ENCODE measurements at regions not wholly inside any gene's neighbourhood (a gene's known extent, or its start where the extent isn't known, plus 50 kb on each side); places are given as distances from the start of the nearest gene placed in this dataset.

DNA sequence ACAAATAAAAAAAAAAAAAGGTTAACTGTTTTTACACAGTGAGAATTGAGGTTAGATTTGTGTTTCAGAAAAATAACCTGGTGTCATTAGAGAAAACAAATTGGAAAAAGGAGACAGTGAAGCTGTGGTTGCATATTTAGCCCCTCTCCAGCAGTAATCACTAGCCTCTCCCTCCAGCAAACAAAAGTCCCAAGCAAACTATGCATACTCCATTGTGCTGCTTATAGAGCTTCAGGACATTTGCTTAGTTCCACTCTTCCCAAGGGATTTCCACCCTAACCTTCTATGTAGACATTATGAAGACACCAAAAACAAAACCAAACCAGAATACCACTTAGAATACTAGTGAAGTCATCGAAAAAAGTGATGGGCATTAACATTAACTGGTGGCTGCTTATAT is 534.2 kb upstream of the CDH2 start (continued):
- TF ChIP-seq, protein P1, sequence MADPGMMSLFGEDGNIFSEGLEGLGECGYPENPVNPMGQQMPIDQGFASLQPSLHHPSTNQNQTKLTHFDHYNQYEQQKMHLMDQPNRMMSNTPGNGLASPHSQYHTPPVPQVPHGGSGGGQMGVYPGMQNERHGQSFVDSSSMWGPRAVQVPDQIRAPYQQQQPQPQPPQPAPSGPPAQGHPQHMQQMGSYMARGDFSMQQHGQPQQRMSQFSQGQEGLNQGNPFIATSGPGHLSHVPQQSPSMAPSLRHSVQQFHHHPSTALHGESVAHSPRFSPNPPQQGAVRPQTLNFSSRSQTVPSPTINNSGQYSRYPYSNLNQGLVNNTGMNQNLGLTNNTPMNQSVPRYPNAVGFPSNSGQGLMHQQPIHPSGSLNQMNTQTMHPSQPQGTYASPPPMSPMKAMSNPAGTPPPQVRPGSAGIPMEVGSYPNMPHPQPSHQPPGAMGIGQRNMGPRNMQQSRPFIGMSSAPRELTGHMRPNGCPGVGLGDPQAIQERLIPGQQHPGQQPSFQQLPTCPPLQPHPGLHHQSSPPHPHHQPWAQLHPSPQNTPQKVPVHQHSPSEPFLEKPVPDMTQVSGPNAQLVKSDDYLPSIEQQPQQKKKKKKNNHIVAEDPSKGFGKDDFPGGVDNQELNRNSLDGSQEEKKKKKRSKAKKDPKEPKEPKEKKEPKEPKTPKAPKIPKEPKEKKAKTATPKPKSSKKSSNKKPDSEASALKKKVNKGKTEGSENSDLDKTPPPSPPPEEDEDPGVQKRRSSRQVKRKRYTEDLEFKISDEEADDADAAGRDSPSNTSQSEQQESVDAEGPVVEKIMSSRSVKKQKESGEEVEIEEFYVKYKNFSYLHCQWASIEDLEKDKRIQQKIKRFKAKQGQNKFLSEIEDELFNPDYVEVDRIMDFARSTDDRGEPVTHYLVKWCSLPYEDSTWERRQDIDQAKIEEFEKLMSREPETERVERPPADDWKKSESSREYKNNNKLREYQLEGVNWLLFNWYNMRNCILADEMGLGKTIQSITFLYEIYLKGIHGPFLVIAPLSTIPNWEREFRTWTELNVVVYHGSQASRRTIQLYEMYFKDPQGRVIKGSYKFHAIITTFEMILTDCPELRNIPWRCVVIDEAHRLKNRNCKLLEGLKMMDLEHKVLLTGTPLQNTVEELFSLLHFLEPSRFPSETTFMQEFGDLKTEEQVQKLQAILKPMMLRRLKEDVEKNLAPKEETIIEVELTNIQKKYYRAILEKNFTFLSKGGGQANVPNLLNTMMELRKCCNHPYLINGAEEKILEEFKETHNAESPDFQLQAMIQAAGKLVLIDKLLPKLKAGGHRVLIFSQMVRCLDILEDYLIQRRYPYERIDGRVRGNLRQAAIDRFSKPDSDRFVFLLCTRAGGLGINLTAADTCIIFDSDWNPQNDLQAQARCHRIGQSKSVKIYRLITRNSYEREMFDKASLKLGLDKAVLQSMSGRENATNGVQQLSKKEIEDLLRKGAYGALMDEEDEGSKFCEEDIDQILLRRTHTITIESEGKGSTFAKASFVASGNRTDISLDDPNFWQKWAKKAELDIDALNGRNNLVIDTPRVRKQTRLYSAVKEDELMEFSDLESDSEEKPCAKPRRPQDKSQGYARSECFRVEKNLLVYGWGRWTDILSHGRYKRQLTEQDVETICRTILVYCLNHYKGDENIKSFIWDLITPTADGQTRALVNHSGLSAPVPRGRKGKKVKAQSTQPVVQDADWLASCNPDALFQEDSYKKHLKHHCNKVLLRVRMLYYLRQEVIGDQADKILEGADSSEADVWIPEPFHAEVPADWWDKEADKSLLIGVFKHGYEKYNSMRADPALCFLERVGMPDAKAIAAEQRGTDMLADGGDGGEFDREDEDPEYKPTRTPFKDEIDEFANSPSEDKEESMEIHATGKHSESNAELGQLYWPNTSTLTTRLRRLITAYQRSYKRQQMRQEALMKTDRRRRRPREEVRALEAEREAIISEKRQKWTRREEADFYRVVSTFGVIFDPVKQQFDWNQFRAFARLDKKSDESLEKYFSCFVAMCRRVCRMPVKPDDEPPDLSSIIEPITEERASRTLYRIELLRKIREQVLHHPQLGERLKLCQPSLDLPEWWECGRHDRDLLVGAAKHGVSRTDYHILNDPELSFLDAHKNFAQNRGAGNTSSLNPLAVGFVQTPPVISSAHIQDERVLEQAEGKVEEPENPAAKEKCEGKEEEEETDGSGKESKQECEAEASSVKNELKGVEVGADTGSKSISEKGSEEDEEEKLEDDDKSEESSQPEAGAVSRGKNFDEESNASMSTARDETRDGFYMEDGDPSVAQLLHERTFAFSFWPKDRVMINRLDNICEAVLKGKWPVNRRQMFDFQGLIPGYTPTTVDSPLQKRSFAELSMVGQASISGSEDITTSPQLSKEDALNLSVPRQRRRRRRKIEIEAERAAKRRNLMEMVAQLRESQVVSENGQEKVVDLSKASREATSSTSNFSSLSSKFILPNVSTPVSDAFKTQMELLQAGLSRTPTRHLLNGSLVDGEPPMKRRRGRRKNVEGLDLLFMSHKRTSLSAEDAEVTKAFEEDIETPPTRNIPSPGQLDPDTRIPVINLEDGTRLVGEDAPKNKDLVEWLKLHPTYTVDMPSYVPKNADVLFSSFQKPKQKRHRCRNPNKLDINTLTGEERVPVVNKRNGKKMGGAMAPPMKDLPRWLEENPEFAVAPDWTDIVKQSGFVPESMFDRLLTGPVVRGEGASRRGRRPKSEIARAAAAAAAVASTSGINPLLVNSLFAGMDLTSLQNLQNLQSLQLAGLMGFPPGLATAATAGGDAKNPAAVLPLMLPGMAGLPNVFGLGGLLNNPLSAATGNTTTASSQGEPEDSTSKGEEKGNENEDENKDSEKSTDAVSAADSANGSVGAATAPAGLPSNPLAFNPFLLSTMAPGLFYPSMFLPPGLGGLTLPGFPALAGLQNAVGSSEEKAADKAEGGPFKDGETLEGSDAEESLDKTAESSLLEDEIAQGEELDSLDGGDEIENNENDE (IDR thresholded peaks at IDR 0.05; ENCODE audit: insufficient replicate concordance, low read length), result no peak
- TF ChIP-seq EGR1 (IDR thresholded peaks at IDR 0.05; ENCODE audit: borderline replicate concordance, low read depth, low read length), result no peak
